ENCODE measurements at regions not wholly inside any gene's neighbourhood (a gene's known extent, or its start where the extent isn't known, plus 50 kb on each side); places are given as distances from the start of the nearest gene placed in this dataset.

- no peak for TF ChIP-seq CTCF (conservative IDR thresholded peaks at IDR 0.05 in 1 of 2, IDR thresholded peaks at IDR 0.05 in 1 of 2; ENCODE audit: low read depth in 1 of 2, low read length in 2 of 2)
- TF ChIP-seq EZH2 (IDR thresholded peaks at IDR 0.05; ENCODE audit: low read length, missing control alignments) = no peak
These were observed 142.1 kb upstream of the DAB2 start for GRCh38 chr5:39566891-39567290.

Measured in fibroblast of lung (primary cell).